H7 (cell line): ENCODE measurements at regions not wholly inside any gene's neighbourhood (a gene's known extent, or its start where the extent isn't known, plus 50 kb on each side); places are given as distances from the start of the nearest gene placed in this dataset.
A peak's percentile ranks its signal among the peaks of the same experiment; 100 is the strongest.

Experiments used
- DNase-seq: peaks from one replicate; pipeline ENCODE4 v3.0.0; 2012
- H3K27me3 ChIP-seq: 2 replicates; pipeline ENCODE4 v1.6.0; 2011; ENCODE audit warnings: mild to moderate bottlenecking, low read length; ENCODE audit not compliant: control insufficient read depth, insufficient read depth
- H3K36me3 ChIP-seq: replicated peaks from 2 replicates; pipeline ENCODE4 v1.5.1; 2011; ENCODE audit warnings: low read length; ENCODE audit not compliant: control insufficient read depth, insufficient read depth
- H3K4me3 ChIP-seq: 2 replicates; pipeline ENCODE4 v1.5.1; 2011; ENCODE audit warnings: low read depth, mild to moderate bottlenecking, control low read depth, low read length, moderate library complexity; ENCODE audit not compliant: insufficient read depth

- H3K36me3 ChIP-seq, result no peaks in the 10 kb centered on the region
- DNase-seq, result no peak
- H3K4me3 ChIP-seq, result no peak overlapping the region
- H3K27me3 ChIP-seq, result no peaks in the 10 kb centered on the region
Observed at GRCh38 chr4:123659262-123659661, 262.7 kb downstream of the SPRY1 start.

- Histone ChIP-seq H3K27me3 (no peaks in the 10 kb centered on the region), H3K36me3 (no peaks in the 10 kb centered on the region), H3K4me3 (no peak overlapping the region)
- DNase-seq, result peak; percentile 14
Observed at GRCh38 chr4:123659730-123660129, 263.1 kb downstream of the SPRY1 start.

GRCh38 chr4:123661080-123661737 is 264.6 kb downstream of the SPRY1 start:
- H3K36me3 ChIP-seq, result no peaks in the 10 kb centered on the region
- H3K27me3 ChIP-seq, result no peaks in the 10 kb centered on the region
- no peak overlapping the region for H3K4me3 ChIP-seq
- DNase-seq, result no peak

GRCh38 chr4:123662827-123663226 is 266.2 kb downstream of the SPRY1 start:
- no peak overlapping the region for H3K4me3 ChIP-seq
- no peaks in the 10 kb centered on the region for H3K36me3 ChIP-seq
- DNase-seq, result no peak
- no peaks in the 10 kb centered on the region for H3K27me3 ChIP-seq

- Histone ChIP-seq H3K36me3 (no peaks in the 10 kb centered on the region), H3K27me3 (no peaks in the 10 kb centered on the region), H3K4me3 (no peak overlapping the region)
- DNase-seq, result no peak
Observed at GRCh38 chr4:123666486-123666885, 269.9 kb downstream of the SPRY1 start.

GRCh38 chr4:123667496-123667895 is 270.9 kb downstream of the SPRY1 start:
- no peak for DNase-seq
- H3K27me3 ChIP-seq, result no peaks in the 10 kb centered on the region
- no peaks in the 10 kb centered on the region for H3K36me3 ChIP-seq
- H3K4me3 ChIP-seq, result no peak overlapping the region

GRCh38 chr4:123667991-123668390 is 271.4 kb downstream of the SPRY1 start:
- no peaks in the 10 kb centered on the region for H3K27me3 ChIP-seq
- H3K4me3 ChIP-seq, result no peak overlapping the region
- H3K36me3 ChIP-seq, result no peaks in the 10 kb centered on the region
- no peak for DNase-seq

GRCh38 chr4:123671636-123672404 is 275.2 kb downstream of the SPRY1 start:
- no peak for DNase-seq
- H3K4me3 ChIP-seq, result no peak overlapping the region
- H3K36me3 ChIP-seq, result no peaks in the 10 kb centered on the region
- no peaks in the 10 kb centered on the region for H3K27me3 ChIP-seq

GRCh38 chr4:123672987-123673386 is 276.4 kb downstream of the SPRY1 start:
- DNase-seq, result no peak
- Histone ChIP-seq H3K27me3 (no peaks in the 10 kb centered on the region), H3K36me3 (no peaks in the 10 kb centered on the region), H3K4me3 (no peak overlapping the region)

- no peak for DNase-seq
- Histone ChIP-seq H3K4me3 (no peak overlapping the region), H3K27me3 (no peaks in the 10 kb centered on the region), H3K36me3 (no peaks in the 10 kb centered on the region)
Observed at GRCh38 chr4:123673971-123674370, 277.4 kb downstream of the SPRY1 start.

GRCh38 chr4:123674762-123675465 is 278.3 kb downstream of the SPRY1 start:
- H3K4me3 ChIP-seq, result no peak overlapping the region
- no peak for DNase-seq
- H3K36me3 ChIP-seq, result no peaks in the 10 kb centered on the region
- no peaks in the 10 kb centered on the region for H3K27me3 ChIP-seq

GRCh38 chr4:123675567-123675966 is 279.0 kb downstream of the SPRY1 start:
- no peak for DNase-seq
- Histone ChIP-seq H3K27me3 (no peaks in the 10 kb centered on the region), H3K4me3 (no peak overlapping the region), H3K36me3 (no peaks in the 10 kb centered on the region)

GRCh38 chr4:123676071-123676889 is 279.7 kb downstream of the SPRY1 start:
- H3K36me3 ChIP-seq, result no peaks in the 10 kb centered on the region
- DNase-seq, result no peak
- no peak overlapping the region for H3K4me3 ChIP-seq
- no peaks in the 10 kb centered on the region for H3K27me3 ChIP-seq

GRCh38 chr4:123676890-123677229 is 280.3 kb downstream of the SPRY1 start:
- Histone ChIP-seq H3K27me3 (no peaks in the 10 kb centered on the region), H3K36me3 (no peaks in the 10 kb centered on the region), H3K4me3 (no peak overlapping the region)
- peak; percentile 21 for DNase-seq
